ENCODE measurements at regions not wholly inside any gene's neighbourhood (a gene's known extent, or its start where the extent isn't known, plus 50 kb on each side); places are given as distances from the start of the nearest gene placed in this dataset.

DNA sequence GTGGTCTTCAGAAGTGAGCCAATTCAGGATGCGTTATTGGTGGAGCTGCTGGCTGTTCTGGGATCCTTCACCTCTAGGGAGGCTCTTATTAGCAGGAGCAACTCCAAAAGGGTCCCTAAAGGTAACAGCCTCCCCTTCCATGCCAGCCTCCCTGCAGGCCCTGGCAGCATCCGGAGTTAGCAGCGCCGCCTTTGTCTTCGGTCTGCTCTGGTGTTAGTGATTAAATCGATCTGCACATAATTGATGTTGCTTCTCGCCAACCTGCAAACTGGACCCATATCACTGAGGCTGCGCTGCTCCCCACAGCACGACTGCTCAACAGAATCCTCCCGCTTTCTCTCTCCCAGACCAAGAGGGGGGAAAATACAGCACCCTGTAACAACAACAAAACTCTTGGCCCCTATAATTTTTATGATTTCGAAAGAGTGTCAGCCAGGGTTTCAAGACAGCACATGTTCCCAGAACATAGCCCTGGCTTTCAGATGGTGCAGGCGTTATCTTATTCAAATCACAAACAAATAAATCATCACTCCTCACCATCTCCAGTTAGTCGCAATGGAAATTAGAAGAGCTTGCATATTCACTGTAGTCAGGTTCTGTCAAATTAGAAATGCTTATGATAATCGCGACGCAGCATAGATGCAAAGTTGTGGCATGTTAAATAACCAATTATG lies 76.0 kb downstream of the IRX3 start:
- TF ChIP-seq POLR2A (IDR thresholded peaks at IDR 0.05): no peak
- TF ChIP-seq, protein P1, sequence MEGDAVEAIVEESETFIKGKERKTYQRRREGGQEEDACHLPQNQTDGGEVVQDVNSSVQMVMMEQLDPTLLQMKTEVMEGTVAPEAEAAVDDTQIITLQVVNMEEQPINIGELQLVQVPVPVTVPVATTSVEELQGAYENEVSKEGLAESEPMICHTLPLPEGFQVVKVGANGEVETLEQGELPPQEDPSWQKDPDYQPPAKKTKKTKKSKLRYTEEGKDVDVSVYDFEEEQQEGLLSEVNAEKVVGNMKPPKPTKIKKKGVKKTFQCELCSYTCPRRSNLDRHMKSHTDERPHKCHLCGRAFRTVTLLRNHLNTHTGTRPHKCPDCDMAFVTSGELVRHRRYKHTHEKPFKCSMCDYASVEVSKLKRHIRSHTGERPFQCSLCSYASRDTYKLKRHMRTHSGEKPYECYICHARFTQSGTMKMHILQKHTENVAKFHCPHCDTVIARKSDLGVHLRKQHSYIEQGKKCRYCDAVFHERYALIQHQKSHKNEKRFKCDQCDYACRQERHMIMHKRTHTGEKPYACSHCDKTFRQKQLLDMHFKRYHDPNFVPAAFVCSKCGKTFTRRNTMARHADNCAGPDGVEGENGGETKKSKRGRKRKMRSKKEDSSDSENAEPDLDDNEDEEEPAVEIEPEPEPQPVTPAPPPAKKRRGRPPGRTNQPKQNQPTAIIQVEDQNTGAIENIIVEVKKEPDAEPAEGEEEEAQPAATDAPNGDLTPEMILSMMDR (IDR thresholded peaks at IDR 0.05): no peak

Measured in body of pancreas (tissue), 4 donors.